HG02943 (cell line): ENCODE measurements at regions not wholly inside any gene's neighbourhood (a gene's known extent, or its start where the extent isn't known, plus 50 kb on each side); places are given as distances from the start of the nearest gene placed in this dataset.

Experiments
- ATAC-seq: cut with Tn5 transposase; IDR thresholded peaks from one replicate; pipeline ENCODE4 v1.9.1; 2021; ENCODE audit warnings: mild to moderate bottlenecking, low read depth, moderate library complexity; ENCODE audit not compliant: unreplicated experiment

- no peak for ATAC-seq
Measured at GRCh38 chr11:15613251-15613650, 498.5 kb downstream of the INSC start.

DNA sequence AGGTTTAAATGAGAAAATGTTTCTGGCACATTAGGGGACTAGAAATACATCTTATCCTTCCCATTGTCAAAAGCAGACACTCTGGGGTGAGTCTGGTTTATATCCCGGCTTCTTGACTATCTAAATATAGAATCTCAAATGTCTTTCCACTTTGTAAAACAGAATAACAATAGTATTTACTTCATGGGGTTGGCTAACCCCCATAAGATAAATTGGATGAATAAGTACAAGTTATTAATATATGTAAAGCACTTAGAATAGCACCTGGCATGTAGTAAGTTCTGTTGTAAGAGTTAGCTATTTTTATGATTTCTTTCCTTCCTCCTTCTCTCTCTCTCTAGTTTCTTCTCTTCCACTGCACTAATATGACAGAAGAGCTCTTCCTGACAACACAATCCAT, 499.1 kb downstream of the INSC start:
- ATAC-seq: no peak

GRCh38 chr11:15615398-15616096, 500.8 kb downstream of the INSC start:
- ATAC-seq: no peak

DNA sequence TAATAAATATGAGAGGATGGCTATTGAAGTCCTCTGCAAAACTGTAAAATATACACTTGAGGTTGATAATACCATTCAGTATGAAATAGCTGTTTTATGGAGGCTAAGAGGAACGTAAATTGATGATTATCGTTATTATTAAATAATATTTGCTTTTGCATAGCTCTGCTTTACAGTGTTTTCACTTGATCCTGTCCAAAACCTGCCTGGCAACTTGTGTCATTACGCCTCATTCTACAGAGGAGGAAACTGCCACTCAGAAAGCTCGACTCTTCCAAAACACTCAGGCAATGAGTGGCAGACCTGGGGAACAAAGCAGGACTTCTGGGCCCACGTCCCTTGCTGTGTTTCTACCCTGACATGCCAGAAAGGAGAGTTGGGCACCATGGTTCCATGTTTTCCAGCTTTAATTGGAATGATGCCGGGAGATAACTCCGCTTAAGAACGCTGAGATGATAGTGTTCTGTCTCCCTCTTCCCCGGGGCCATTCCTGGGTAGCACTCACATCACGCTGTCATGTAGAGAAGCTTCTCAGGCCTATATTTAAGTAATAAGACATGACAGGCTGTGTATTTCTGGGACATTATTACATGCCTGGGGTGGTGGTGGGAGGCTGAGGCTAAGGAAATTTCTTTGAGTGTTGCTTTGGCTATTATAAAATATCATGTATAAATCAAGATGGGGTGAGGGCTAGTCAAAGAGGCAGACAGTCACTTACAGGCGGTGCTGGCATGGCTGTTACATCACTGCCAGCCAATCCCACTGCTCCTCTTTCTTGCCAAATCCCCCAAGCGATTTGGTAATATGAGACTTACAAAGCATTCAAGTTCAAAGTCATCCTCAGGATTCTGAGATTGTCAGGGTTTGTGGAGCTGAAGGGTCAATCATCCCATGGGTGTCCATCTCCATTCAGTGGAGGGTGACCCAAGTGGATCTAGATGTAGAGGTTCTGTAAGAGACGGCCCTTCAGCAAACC, 501.7 kb downstream of the INSC start:
- no peak for ATAC-seq

DNA sequence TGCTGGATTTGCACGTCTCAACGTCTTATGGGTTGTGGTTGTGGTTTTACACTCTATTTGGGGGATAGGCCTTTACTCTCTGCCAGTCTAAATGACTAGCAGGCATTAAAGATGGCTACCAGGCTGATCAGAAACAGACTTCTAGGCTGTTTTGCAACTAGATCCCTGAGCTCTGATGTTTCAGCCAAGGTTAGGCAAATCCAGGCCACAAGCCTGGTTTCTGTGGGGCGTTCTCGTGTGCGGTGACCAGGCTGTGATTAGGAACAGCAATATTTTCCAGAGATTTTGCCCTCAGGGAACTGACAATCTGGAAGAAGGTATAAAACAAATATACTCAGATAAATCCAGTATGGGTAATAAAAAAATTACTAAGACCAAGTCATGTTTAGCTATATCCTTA, 502.4 kb downstream of the INSC start:
- no peak for ATAC-seq

- no peak for ATAC-seq
Measured at GRCh38 chr11:15618583-15619032, 503.9 kb downstream of the INSC start.

GRCh38 chr11:15621565-15621964, 506.8 kb downstream of the INSC start:
- ATAC-seq: no peak

- no peak for ATAC-seq
Measured at GRCh38 chr11:15622231-15622890, 507.6 kb downstream of the INSC start.

- no peak for ATAC-seq
Measured at GRCh38 chr11:15624701-15625100, 510.0 kb downstream of the INSC start.

GRCh38 chr11:15625691-15626090, 511.0 kb downstream of the INSC start:
- no peak for ATAC-seq

DNA sequence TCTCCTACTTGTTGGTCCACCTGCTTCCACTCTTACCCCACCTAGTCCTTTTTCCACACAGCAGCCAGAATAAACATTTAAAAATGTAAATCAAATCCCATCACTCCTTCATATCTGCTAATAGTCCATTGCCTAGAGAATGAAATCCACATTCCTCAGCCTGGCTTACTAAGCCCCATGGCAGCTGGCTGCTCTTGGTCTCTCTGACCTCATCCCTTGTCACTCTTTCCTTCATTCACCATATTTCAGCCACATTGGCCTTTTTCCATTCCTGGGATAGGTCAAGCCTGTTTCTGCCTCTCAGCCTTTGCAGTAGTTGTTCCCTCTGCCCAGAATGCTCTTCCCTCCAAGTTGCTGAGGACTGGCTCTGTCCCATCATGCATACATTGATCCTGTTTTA, 512.8 kb downstream of the INSC start:
- no peak for ATAC-seq

DNA sequence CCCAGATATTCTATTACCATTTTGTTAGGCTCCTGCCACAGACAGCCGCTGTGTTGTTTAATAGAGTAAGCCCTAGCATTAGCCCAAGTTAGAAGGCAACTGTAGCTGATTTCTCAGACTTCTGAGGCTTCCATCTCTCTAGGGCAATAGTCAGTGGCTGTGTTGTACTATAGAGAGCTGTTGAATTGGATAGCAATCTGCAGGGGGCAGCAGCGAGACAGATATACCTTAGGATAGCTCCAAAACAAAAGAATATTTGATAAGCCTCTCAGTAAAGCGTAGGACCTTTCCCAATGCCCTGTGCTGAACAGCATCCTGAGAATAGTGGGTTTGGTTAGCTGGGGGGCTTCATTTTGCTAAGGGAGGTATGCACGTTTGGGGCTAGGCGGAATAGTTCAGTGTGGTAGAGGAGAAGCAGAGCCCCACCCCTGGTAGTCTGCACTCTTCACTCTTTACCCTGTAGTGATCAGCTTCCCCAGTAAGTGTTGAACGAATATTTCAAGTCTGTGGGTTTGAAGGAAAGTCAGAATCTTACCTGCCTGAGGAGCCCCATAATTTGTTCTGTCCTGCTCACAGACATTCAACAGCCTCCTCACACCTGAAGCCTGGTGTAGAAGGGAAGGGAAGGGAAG, 515.1 kb downstream of the INSC start:
- no peak for ATAC-seq

GRCh38 chr11:15630896-15631295, 516.2 kb downstream of the INSC start:
- ATAC-seq: no peak

DNA sequence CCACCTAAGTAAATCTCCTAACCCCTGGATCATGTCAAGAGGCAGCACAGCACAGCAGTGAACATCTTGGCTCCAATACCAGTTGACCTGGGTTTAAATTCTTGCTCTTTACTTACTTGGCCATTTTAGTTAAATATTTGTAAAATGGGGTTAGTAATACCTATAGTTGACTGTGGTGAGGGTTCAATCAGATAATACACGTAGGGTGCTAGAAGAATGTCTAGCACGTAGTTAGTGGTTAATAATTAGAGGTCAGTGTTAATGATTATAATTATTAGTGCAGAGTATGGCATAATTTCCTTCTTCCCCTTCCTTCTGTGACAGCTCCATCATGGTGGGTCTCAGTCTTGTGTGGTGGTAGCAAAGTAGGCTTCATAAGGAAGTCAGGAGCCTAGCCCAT, 520.8 kb downstream of the INSC start:
- ATAC-seq: no peak

DNA sequence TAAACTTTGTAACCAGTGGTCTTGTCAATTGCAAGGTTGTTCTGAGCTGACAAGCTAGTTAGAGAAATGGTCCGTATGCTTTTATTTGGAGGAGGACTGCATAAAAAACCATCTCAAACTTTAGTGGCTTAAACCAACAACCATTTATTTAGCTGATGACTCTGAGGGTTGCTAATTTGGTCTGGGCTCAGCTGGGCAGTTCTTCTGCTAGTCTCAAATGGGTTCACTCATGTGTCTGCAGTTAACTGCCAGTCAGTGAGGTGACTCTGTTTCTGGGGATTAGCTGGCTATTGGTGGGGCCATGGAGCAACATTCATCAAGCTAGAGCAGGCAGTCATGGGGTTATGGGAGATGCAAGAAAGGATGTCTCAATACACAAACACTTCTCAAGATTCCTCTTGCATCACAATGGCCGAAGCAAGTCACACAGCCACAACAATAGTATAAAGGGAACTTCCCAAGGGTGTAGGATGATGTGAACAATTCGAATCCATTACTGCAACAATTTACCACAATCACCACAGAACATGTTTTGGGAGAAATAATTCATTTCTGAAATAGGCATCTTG, 521.9 kb downstream of the INSC start:
- no peak for ATAC-seq

DNA sequence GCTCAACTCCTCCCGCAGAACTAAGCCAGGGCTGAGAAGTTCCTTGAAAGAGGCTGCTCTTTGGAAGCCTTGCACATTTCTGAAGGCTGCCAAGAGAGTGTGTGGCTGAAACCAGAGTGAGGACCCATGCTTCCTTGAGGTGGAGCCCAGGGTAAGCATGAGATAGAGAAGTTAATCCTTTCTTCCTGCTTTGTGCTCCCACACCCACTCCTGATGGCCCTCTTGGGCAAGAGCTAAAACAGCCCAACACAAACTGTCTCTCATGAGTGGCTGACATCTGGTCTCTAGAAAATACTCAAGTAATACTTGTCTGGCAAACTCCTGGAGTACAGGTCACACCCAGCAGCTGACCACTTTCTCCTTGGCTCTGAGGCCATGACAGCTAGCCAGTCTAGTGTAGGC, 523.7 kb downstream of the INSC start:
- ATAC-seq: no peak

- ATAC-seq: no peak
Measured at GRCh38 chr11:15640318-15640717, 525.6 kb downstream of the INSC start.

- no peak for ATAC-seq
Measured at GRCh38 chr11:15641271-15642045, 526.7 kb downstream of the INSC start.

- no peak for ATAC-seq
Measured at GRCh38 chr11:15645201-15645600, 530.5 kb downstream of the INSC start.
